Sigmoid colon (tissue), 4 donors: ENCODE measurements at regions not wholly inside any gene's neighbourhood (a gene's known extent, or its start where the extent isn't known, plus 50 kb on each side); places are given as distances from the start of the nearest gene placed in this dataset.

Experiments used
- CTCF ChIP-seq, 4 experiments: fragments of 450-650 bp in 3 of 4; fragments of 200-600 bp in 1 of 4; IDR thresholded peaks; one replicate each; pipeline ENCODE4 v1.5.1; 2016 to 2019; ENCODE audit warnings: antibody characterized with exemption in 4 of 4, mild to moderate bottlenecking in 3 of 4, moderate library complexity in 2 of 4
- POLR2AphosphoS5 ChIP-seq, 4 donors: sonication (generic); formaldehyde crosslinking; IDR thresholded peaks; one replicate each; pipeline ENCODE4 v1.6.1; 2017; ENCODE audit warnings: antibody characterized with exemption in 4 of 4

GRCh38 chr12:77687321-77687720 is 143.4 kb upstream of the NAV3 start:
- TF ChIP-seq POLR2AphosphoS5 (IDR thresholded peaks at IDR 0.05) (no peak), CTCF (IDR thresholded peaks at IDR 0.05) (no peak)
